HL-60/S4 treated with retinoic acid at 250 ng/mL for 4 days and 3 days (cell line): ENCODE measurements at regions not wholly inside any gene's neighbourhood (a gene's known extent, or its start where the extent isn't known, plus 50 kb on each side); places are given as distances from the start of the nearest gene placed in this dataset.

Source experiments
- in situ Hi-C: fragments of 300-500 bp; cut with MboI; formaldehyde crosslinking; loops from 2 replicates; pipeline ENCODE4 v1.7.0; 2022; ENCODE audit warnings: low sequenced_read_pairs

DNA sequence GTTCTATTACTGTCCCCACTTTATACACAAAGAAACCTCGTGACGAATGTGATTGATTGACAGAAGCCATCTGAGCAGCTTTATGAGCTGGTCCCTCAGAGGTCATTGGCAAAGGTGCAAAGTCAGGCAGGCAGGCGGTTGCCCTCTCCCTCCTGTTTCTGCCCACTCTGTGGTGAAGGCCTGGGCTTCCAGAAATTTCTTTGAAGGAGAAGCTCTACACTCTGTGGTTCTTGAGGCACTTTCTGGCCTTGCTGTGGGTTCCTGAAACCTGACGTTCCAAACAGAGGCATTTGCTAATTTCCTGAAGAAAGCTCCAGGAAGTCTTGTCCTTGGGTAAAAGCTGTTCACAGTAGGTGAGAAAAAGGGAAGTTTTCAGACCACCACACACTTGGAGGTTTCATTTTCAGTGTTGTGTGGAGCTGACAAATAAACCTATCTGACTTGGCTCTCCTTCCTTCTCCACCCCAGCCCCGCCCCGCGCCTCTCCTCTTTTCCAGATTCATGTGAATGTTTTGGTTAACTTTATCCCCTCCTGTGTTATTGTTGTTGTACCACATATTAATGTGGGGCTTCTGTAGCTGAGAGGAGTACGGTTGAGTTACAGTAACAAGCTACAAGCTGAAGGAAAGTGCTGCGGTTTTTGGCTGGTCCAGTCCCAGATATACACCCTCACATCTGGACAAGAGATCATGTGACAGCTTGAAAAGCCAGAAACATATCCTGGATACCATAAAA is 274.1 kb downstream of the CLIC5 start:
- in situ Hi-C loops = no loop called here

DNA sequence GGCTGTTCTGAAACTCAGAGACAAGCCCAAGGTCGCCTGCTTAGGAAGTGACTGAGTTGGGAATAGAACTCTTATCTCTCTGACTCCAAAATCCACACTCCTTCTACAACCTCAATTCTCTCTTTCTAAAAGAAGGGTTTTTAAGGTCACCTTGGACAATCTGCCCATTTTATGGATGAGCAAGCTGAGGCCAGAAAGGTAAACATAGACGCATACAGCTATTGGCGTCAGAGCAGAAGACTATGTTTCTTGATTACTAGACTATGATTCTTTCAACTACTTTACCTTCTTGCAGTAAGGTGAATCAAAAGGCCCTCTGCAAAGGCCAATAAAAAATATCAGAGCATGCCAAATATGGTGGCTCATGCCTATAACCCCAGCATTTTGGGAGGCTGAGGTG is 276.6 kb downstream of the CLIC5 start:
- in situ Hi-C loops = no loop called here

DNA sequence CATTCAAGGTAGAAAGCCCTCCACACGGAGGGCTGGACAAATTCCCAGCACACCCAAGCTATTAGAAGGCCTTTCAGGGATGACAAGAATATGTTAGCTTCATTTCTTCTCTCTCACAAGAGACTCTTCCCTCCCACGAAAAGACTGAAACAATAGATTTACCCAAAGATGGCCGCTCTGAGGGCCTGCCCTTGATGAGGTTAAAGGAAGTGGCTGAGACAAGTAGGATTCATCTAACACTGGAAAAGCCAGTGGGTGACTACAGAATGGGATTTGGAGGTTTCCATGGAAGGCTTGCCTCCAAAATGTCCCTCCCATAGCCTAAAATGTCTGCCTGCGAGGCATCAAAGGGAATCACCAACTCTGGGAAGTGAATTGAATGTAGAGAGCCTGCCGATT is 277.6 kb downstream of the CLIC5 start:
- in situ Hi-C loops = no loop called here

DNA sequence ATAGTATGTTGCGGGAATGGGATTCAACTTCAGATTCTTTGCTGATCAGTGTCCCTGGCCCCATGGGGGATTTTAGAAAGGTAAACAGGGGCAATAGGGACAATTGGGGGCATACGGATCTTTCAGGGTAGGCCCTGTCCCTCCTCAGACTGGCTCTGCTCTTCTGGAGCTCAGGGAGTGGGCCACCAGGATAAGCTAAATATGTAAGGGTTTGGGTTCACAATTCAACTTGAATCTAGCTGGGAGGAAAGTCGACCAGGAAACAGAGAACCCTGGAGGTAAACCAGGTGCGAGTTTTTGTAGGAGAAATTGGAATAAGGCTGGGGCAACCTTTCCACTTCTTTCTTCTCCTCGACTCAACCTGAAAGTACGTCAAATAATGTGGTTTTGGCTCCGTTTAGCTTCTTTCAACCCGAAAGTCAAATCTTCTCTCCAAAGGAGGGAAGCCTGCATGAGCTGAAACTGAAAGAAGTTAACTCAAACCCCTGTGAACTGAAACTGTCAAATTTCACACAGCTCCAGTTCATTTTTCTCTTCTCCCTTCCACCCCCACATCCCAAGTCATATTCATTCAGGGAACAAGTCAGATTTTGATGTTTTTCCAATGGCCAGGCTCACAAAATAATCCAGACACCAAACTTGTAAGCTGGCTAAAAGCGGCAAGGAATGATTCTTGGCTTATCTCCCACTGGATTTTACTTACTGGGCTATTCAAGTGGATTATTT is 278.2 kb downstream of the CLIC5 start:
- in situ Hi-C loops = no loop called here

GRCh38 chr6:45736134-45736533 is 279.5 kb downstream of the CLIC5 start:
- in situ Hi-C loops = no loop called here

DNA sequence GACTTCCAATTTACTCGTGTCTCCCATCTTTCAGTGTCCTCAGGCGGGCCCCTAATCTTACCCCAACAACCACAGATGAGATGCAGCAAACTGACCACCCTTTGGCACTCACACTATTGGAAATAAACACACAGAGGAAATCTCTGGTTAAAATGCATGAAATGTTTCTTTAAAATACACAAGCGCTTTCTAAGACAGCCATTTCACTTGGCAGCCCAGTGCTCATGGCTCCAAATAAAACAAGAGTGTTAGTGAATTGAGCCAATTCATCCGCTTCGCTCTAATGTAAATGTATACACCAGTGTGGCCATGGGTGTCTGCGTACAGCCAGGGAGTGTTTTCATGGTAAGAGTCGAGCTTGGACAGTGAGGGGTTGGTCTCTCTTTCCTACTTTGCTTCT is 282.9 kb downstream of the CLIC5 start:
- in situ Hi-C loops = no loop called here

DNA sequence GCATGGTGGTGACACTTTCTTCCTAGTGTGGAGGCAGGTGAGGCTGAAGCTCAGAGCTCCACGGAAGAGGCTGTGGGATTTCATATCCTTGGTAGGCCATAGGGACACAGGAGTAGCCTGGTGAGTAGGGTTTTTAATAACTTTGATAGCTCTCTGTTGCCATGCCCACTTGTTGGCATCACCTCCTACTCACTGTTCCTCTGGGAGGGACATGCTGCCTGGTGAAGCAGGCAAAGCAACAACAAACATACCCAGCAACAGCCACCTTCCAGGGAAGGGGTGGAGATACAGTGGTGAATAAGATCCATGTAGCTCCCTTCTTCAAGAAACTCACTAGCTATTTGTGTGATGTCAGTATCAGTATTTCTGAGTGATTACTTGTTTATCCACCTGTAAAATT is 285.4 kb downstream of the CLIC5 start:
- in situ Hi-C loops = no loop called here

DNA sequence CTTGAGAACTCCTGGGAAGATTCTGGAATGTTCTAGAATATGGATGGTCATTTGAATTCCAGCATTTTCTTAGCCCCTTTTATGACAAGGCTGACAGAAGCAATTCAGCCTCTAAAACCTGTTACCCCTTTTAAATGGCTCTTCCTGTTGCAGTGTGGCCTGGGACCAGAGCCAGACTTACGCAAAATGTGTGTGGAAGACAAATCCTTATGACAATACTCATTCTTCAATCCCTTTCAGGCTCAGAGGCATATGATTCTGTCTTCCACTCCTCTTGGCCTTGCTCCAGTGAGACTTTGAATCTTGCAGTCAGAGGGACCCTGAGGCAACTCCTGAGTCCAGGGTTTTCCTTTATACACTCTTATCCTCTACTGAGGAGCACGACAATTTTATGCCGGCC is 287.0 kb downstream of the CLIC5 start:
- in situ Hi-C loops = no loop called here

DNA sequence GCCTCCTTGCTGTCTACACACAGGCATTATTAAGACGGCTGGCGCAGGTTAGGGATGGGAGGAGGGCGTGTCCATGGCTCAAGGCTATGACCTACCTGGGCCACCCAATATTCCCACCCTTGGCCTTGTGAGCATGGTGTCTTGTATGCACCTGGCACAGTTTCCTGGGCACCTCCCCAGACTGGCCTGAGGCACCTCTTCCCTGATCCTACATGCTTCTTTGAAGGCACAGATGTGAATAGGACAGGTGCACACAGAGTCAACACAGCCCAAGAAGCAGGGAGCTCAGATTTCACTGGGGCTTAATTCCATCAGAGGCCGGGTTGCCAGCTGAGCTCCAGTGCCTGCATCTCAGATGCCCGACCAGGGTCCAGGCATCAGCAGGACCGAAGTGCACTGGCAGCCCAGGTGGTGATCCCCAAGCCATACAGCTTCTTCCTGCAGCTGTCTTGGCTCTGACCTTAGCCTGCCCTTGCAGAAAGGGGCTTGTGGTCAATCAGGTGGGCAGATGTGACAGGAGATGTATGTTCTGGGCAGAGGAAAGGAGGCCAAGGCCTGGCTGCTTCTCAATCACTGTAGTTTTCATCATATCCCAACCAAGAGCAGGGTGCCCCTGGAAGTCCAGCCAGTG is 287.7 kb downstream of the CLIC5 start:
- in situ Hi-C loops = no loop called here

GRCh38 chr6:45727228-45727627 is 288.4 kb downstream of the CLIC5 start:
- in situ Hi-C loops = no loop called here

GRCh38 chr6:45726444-45726843 is 289.2 kb downstream of the CLIC5 start:
- in situ Hi-C loops = no loop called here

DNA sequence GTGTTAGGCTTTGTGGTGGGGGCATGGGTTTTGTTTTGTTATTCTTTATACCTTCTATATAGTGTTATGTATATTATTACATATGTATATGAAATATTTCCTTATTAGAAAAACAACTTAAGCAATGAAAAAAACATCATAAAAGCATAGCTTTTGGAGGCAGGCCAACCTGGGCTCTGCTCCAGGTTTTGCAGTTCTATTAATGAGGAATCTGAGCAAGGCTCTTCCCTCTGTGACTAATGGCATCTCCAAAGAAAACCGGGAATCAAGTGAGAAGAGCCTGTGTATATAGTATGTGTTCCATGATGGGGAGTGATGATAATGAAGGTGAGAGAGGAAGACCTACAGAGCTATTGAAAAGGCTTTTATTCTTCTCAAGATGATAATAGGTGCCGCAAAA is 291.1 kb downstream of the CLIC5 start:
- in situ Hi-C loops = loop anchor here (25.0 kb wide), 1 partner anchor 1087 kb away; no protein-coding TSS in a partner anchor

DNA sequence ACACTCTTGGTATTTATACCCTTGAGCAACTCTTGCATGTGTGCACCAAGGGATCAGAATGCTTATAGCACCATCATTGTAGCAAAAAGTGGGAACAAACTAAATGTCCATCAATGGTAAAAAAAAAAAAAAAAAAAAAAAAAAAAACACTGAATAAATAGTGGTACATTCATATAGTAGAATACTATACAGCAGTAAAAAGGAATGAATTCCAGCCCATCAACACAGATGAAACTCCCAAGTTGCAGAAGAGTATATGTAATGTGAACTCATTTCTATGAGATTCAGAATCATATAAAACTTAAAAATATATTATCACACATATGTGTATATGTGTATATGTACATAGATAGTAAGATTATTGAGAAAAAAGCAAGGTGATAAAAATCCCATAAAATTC is 291.6 kb downstream of the CLIC5 start:
- in situ Hi-C loops = loop anchor here (25.0 kb wide), 1 partner anchor 1087 kb away; no protein-coding TSS in a partner anchor

GRCh38 chr6:45722876-45723275 is 292.8 kb downstream of the CLIC5 start:
- in situ Hi-C loops = loop anchor here (25.0 kb wide), 1 partner anchor 1086 kb away; no protein-coding TSS in a partner anchor

GRCh38 chr6:45721665-45722064 is 294.0 kb downstream of the CLIC5 start:
- in situ Hi-C loops = loop anchor here (25.0 kb wide), 1 partner anchor 1084 kb away; no protein-coding TSS in a partner anchor

DNA sequence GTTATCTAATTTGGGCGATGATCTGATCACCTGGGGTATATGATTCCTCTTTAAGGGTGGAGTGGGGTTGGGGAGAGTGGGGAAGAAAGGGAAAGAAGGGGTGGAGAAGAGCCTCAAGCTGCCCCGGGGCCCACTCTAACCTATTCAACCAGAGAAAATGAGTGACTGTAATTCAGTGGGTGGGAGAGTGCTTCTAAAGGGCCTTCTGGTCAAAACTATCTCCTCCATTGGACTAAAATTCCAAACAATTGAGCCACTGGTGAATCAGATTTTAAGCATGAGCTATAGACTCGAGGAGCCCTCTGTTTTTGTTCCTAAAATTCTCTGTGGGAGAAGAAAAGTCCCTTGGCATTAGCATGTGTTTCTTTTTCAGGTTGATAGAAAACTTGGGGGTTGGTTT is 296.8 kb downstream of the CLIC5 start:
- in situ Hi-C loops = loop anchor here (10.0 to 25.0 kb wide), 2 partner anchors 294 to 1082 kb away; no protein-coding TSS in a partner anchor

- in situ Hi-C loops = loop anchor here (10.0 to 25.0 kb wide), 2 partner anchors 293 to 1081 kb away; no protein-coding TSS in a partner anchor
These were observed 297.5 kb downstream of the CLIC5 start for GRCh38 chr6:45718131-45718530.

GRCh38 chr6:45717715-45718114 is 297.9 kb downstream of the CLIC5 start:
- in situ Hi-C loops = loop anchor here (10.0 to 25.0 kb wide), 2 partner anchors 293 to 1080 kb away; no protein-coding TSS in a partner anchor

- in situ Hi-C loops = loop anchor here (10.0 to 25.0 kb wide), 2 partner anchors 292 to 1080 kb away; no protein-coding TSS in a partner anchor
These were observed 298.6 kb downstream of the CLIC5 start for GRCh38 chr6:45717027-45717426.

GRCh38 chr6:45715508-45715803 is 300.2 kb downstream of the CLIC5 start:
- in situ Hi-C loops = loop anchor here (10.0 to 25.0 kb wide), 2 partner anchors 291 to 1078 kb away; no protein-coding TSS in a partner anchor

GRCh38 chr6:45714741-45715507 is 300.7 kb downstream of the CLIC5 start:
- in situ Hi-C loops = loop anchor here (10.0 to 25.0 kb wide), 2 partner anchors 290 to 1078 kb away; no protein-coding TSS in a partner anchor
